GM10266 (cell line): ENCODE measurements at regions not wholly inside any gene's neighbourhood (a gene's known extent, or its start where the extent isn't known, plus 50 kb on each side); places are given as distances from the start of the nearest gene placed in this dataset.
"Not testable (repeated sequence)": the region's sequence is repeated elsewhere in the genome, so short reads cannot be mapped to it uniquely, and the experiment has no call there.

Experiments used
- DNase-seq: peaks from one replicate; pipeline ENCODE4 v3.0.0; 2012; ENCODE audit errors: extremely low spot score
- CTCF ChIP-seq: IDR thresholded peaks from 2 replicates; pipeline ENCODE4 v1.5.1; 2012; ENCODE audit warnings: mild to moderate bottlenecking, low read depth; ENCODE audit not compliant: control insufficient read depth, insufficient read depth; ENCODE audit errors: missing control alignments

DNA sequence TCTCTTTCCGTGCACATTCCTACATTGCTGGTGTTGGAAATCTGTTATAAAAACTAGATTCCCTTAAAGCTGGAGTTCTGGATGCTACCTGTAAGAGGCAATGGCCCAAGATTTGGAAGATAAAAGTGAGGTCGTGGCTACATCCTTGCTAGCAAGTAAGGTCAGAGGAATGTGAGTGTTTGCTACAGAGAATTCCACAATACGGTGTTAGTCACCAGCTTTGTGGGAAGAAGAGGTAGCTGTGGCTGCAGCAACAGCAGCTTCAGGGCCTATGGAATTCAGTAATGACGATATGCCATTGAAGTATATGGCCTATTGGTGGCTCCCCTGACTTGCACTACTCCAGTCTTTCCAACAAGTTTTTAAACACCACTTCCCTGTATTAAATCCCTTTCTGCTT is 227.7 kb upstream of the TMEM260 start:
- no peak for TF ChIP-seq CTCF
- DNase-seq = no peak

GRCh38 chr14:56352999-56353398 is 226.6 kb upstream of the TMEM260 start:
- DNase-seq = no peak
- no peak for TF ChIP-seq CTCF

- no peak for DNase-seq
- no peak for TF ChIP-seq CTCF
These were observed 222.2 kb upstream of the TMEM260 start for GRCh38 chr14:56357428-56357827.

- no peak for DNase-seq
- TF ChIP-seq CTCF = no peak
These were observed 221.3 kb upstream of the TMEM260 start for GRCh38 chr14:56358275-56358674.

DNA sequence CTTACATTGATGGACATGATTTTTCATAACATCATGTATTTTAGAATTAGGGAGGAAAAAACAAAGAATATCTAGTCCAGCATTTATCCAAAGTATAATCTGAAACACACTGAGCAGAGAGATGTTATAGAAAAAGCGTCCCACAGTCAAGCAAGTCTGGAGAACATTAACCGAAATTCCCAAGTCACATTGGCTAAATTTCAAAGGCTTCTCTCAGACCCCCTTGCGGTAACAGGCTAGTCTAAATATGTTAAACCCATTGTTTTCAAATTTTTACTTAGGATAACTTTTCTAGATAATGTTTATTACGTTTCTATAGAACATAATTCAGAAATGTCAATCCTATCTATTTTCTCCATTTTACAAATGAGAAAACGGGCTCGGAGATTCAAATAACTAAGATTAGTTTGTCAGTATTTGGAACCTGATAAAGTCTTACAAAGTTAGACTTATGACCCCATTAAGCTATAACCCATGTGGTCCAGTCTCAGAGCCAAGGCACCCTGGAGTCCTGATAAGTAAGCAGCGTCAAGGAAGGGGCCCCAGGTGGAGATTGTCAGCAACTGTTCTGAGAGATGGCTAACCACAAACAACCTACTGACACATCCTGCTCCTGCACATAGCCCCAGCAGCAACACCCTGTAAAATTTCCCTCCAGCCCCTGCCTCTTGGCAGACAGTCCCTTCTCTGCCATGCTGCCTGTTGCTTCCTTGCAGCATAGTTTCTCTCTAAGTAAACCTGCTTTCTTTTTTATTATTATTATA is 220.6 kb upstream of the TMEM260 start:
- TF ChIP-seq CTCF = no peak
- no peak for DNase-seq

- DNase-seq = not testable (repeated sequence)
These were observed 213.9 kb upstream of the TMEM260 start for GRCh38 chr14:56365663-56366062.

GRCh38 chr14:56367416-56367815 is 212.2 kb upstream of the TMEM260 start:
- DNase-seq = no peak
- TF ChIP-seq CTCF = no peak

GRCh38 chr14:56371737-56372136 is 207.9 kb upstream of the TMEM260 start:
- no peak for DNase-seq
- TF ChIP-seq CTCF = no peak
